IMR-90 (cell line): ENCODE measurements at regions not wholly inside any gene's neighbourhood (a gene's known extent, or its start where the extent isn't known, plus 50 kb on each side); places are given as distances from the start of the nearest gene placed in this dataset.

Experiments used
- ATAC-seq: fragments of 200-7000 bp; cut with Tn5 transposase; 2 replicates; pipeline ENCODE4 v1.9.1; 2020; ENCODE audit warnings: low read depth, mild to moderate bottlenecking, moderate library complexity
- BruUV-seq: library from RNA; stranded (reverse); fragments of 400-500 nt; replicated peaks from 2 replicates; lab custom pipeline; 2021; lab: Mats Ljungman, UMichigan
- CTCF ChIA-PET: fragments of 300-600 bp; formaldehyde crosslinking; extraction: SDS; loops from one replicate; lab custom pipeline; 2021; ENCODE audit warnings: antibody characterized with exemption; lab: Yijun Ruan, JAX
- POLR2A ChIA-PET: fragments of 300-600 bp; sonication (Branson Sonifier 250); formaldehyde crosslinking; loops from one replicate; lab custom pipeline; 2022; ENCODE audit warnings: antibody characterized with exemption; ENCODE audit not compliant: unreplicated experiment; lab: Charles Lee
- DNase-seq: peaks from one replicate; pipeline ENCODE4 v3.0.0; 2013
- H2AFZ ChIP-seq: replicated peaks from 2 replicates; pipeline ENCODE3; 2013; ENCODE audit warnings: low read length, mild to moderate bottlenecking; ENCODE audit not compliant: poor library complexity
- H2AK5ac ChIP-seq: 2 replicates; pipeline ENCODE4 v1.6.1; 2013; ENCODE audit warnings: low read depth, low read length, inconsistent platforms
- H2AK9ac ChIP-seq: replicated peaks from 2 replicates; pipeline ENCODE3; 2013; ENCODE audit warnings: mild to moderate bottlenecking, low read depth, low read length, moderate library complexity; ENCODE audit not compliant: poor library complexity
- H2BK120ac ChIP-seq: 2 replicates; pipeline ENCODE4 v1.6.1; 2013; ENCODE audit warnings: low read depth, low read length, inconsistent platforms
- H2BK15ac ChIP-seq: 3 replicates; pipeline ENCODE4 v1.6.1; 2013; ENCODE audit warnings: low read depth, low read length, inconsistent platforms
- H2BK20ac ChIP-seq: 2 replicates; pipeline ENCODE4 v1.6.1; 2013; ENCODE audit warnings: low read depth, mild to moderate bottlenecking, inconsistent platforms, low read length, moderate library complexity
- H2BK5ac ChIP-seq: 2 replicates; pipeline ENCODE4 v1.6.1; 2013; ENCODE audit warnings: mild to moderate bottlenecking, low read depth, low read length, inconsistent platforms; ENCODE audit not compliant: poor library complexity, severe bottlenecking
- H3K14ac ChIP-seq: replicated peaks from 2 replicates; pipeline ENCODE4 v1.6.1; 2013; ENCODE audit warnings: low read depth, low read length, inconsistent platforms
- H3K18ac ChIP-seq: 2 replicates; pipeline ENCODE4 v1.6.1; 2013; ENCODE audit warnings: low read depth, low read length, control low read depth
- H3K23ac ChIP-seq: 2 replicates; pipeline ENCODE4 v1.6.1; 2013; ENCODE audit warnings: low read depth, low read length, inconsistent platforms
- H3K27ac ChIP-seq: 2 replicates; pipeline ENCODE4 v1.5.1; 2013; ENCODE audit warnings: mild to moderate bottlenecking, control low read depth, low read length; ENCODE audit not compliant: insufficient read depth
- H3K27me3 ChIP-seq: 2 replicates; pipeline ENCODE4 v1.6.1; 2013; ENCODE audit warnings: low read length; ENCODE audit not compliant: control insufficient read depth, insufficient read depth
- H3K36me3 ChIP-seq: 2 replicates; pipeline ENCODE4 v1.6.1; 2013; ENCODE audit warnings: low read length, mixed read lengths; ENCODE audit not compliant: control insufficient read depth, insufficient read depth
- H3K4ac ChIP-seq: 2 replicates; pipeline ENCODE4 v1.6.1; 2013; ENCODE audit warnings: low read depth, low read length, inconsistent platforms
- H3K4me1 ChIP-seq: 2 replicates; pipeline ENCODE4 v1.6.1; 2013; ENCODE audit warnings: low read length, mixed read lengths; ENCODE audit not compliant: control insufficient read depth, insufficient read depth
- H3K4me2 ChIP-seq: 2 replicates; pipeline ENCODE4 v1.6.1; 2013; ENCODE audit warnings: low read depth, mild to moderate bottlenecking, control low read depth, low read length, moderate library complexity
- H3K4me3 ChIP-seq: 2 replicates; pipeline ENCODE4 v1.5.1; 2013; ENCODE audit warnings: low read depth, mild to moderate bottlenecking, control low read depth, low read length, moderate library complexity; ENCODE audit not compliant: insufficient read depth
- H3K56ac ChIP-seq: 2 replicates; pipeline ENCODE4 v1.6.1; 2013; ENCODE audit warnings: low read length, inconsistent platforms; ENCODE audit not compliant: insufficient read depth; ENCODE audit errors: extremely low read depth
- H3K79me1 ChIP-seq, 2 experiments: 2 replicates each; pipeline ENCODE4 v1.6.1; 2013; ENCODE audit warnings: low read length in 2 of 2, inconsistent platforms in 1 of 2, low read depth in 1 of 2
- H3K9ac ChIP-seq: 2 replicates; pipeline ENCODE4 v1.6.1; 2013; ENCODE audit warnings: low read depth, low read length, control low read depth
- H3K9me1 ChIP-seq: 2 replicates; pipeline ENCODE4 v1.6.1; 2013; ENCODE audit warnings: low read length, inconsistent platforms; ENCODE audit not compliant: insufficient read depth
- H3K9me3 ChIP-seq: 2 replicates; pipeline ENCODE4 v1.6.1; 2013; ENCODE audit warnings: low read length; ENCODE audit not compliant: control insufficient read depth, insufficient read depth
- H4K20me1 ChIP-seq: 2 replicates; pipeline ENCODE4 v1.6.1; 2013; ENCODE audit warnings: low read length, inconsistent platforms; ENCODE audit not compliant: insufficient read depth
- H4K5ac ChIP-seq: 2 replicates; pipeline ENCODE4 v1.6.1; 2013; ENCODE audit warnings: mild to moderate bottlenecking, low read depth, low read length, control low read depth
- H4K8ac ChIP-seq, 2 experiments: 2 replicates each; pipeline ENCODE4 v1.6.1; 2013; ENCODE audit warnings: low read depth in 2 of 2, low read length in 2 of 2, control low read depth in 1 of 2, inconsistent platforms in 1 of 2
- H4K91ac ChIP-seq: 2 replicates; pipeline ENCODE4 v1.6.1; 2013; ENCODE audit warnings: low read depth, low read length, inconsistent platforms; ENCODE audit not compliant: insufficient read depth
- CTCF ChIP-seq: conservative IDR thresholded peaks from 2 replicates; pipeline ENCODE4 v1.5.1; 2012; ENCODE audit warnings: mild to moderate bottlenecking, low read depth, low read length, improper control_type of control experiment
- MAZ ChIP-seq: IDR thresholded peaks from 2 replicates; pipeline ENCODE4 v1.6.1; 2012; ENCODE audit warnings: low read depth, mild to moderate bottlenecking, low read length, improper control_type of control experiment, moderate library complexity, borderline replicate concordance
- RAD21 ChIP-seq: IDR thresholded peaks from 2 replicates; pipeline ENCODE4 v1.6.1; 2012; ENCODE audit warnings: low read length, improper control_type of control experiment
- RFX5 ChIP-seq: IDR thresholded peaks from 2 replicates; pipeline ENCODE4 v1.8.0; 2012; ENCODE audit warnings: low read depth, mild to moderate bottlenecking, low read length, moderate library complexity
- SMC3 ChIP-seq: fragments of 150-350 bp; IDR thresholded peaks from 2 replicates; pipeline ENCODE4 v1.6.1; 2016; ENCODE audit warnings: low read depth, mild to moderate bottlenecking, antibody characterized with exemption, low read length, moderate library complexity
- WGBS, 2 experiments: methylation state at CpG; one replicate each; pipeline versions ENCODE4 v1.1.5 to v1.1.7; 2013; ENCODE audit warnings: missing lambda C conversion rate in 2 of 2; ENCODE audit not compliant: insufficient read length in 1 of 2; ENCODE audit errors: extremely low coverage in 2 of 2; 5-methylcytosine and 5-hydroxymethylcytosine counted together
- dilution Hi-C: fragments of 300-500 bp; cut with HindIII; formaldehyde crosslinking; loops from one replicate; pipeline ENCODE4 v1.14.3; 2018; ENCODE audit warnings: low sequenced_read_pairs; ENCODE audit not compliant: unreplicated experiment
- in situ Hi-C: fragments of 300-500 bp; cut with MboI; formaldehyde crosslinking; loops from 3 replicates; pipeline ENCODE4 v1.14.3; 2019; ENCODE audit warnings: low sequenced_read_pairs, inconsistent platforms, mixed read lengths
- intact Hi-C: fragments of 100-400 bp; cut with micrococcal nuclease; formaldehyde crosslinking; loops from 2 replicates; pipeline ENCODE4 v1.10.0; 2022

DNA sequence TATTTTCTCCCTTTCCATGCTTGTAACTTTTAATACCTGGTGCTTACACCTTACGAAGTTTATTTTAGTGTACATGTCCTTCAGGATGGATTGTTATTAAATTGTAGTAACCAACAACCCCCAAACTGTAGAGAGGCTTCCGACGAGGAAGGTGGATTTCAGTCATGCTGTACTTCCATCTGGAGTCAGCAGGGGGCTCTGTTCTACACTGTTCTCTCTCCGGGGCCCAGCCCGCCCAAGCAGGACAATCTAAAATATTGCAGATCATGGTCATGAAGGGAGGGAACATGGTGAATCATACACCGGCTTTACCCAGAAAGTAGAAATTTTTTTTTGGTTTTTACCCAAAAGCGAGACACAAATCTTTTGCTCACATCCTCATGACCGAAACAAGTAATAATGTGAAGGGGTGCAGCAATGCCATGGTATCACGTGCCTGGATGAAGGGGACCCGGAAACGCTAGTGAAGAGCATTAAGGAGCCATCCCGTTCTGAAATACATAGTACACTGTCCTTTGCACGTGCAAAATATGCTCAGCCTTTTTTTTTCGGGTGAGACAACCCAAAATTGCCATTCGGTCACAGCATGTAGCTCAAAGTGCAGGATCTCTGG, 884.8 kb downstream of the EPHA4 start:
- H3K9me3 ChIP-seq: no peaks in the 10 kb centered on the region
- H3K27me3 ChIP-seq: no peaks in the 10 kb centered on the region
- intact Hi-C loops (loop anchor here (1.0 to 10.0 kb wide), 6 partner anchors 387 to 951 kb away; no protein-coding TSS in a partner anchor), in situ Hi-C loops (loop anchor here (25.0 kb wide), 1 partner anchor 1275 kb away; no protein-coding TSS in a partner anchor), dilution Hi-C loops (no loop called here)
- peak overlapping the region; percentile 18; the same call in 1 of the 2 replicates for H3K56ac ChIP-seq
- no peak overlapping the region for H4K5ac ChIP-seq
- no peaks in the 10 kb centered on the region for H4K20me1 ChIP-seq
- no peak overlapping the region for H3K14ac ChIP-seq
- no peak overlapping the region for H3K4me3 ChIP-seq
- peak overlapping the region; percentile 58 for H2AK9ac ChIP-seq
- H4K91ac ChIP-seq: peak overlapping the region; percentile 11; the same call in 1 of the 2 replicates
- H3K79me1 ChIP-seq: no peaks in the 10 kb centered on the region
- no peaks in the 10 kb centered on the region for H3K4me1 ChIP-seq
- CTCF ChIA-PET: interaction anchor here (0.7 kb wide), 1 partner anchor 87 kb away, joined by 4 read pairs; no protein-coding TSS in a partner anchor
- no peak overlapping the region for H3K9ac ChIP-seq
- POLR2A ChIA-PET: no interaction called here
- H3K36me3 ChIP-seq: no peaks in the 10 kb centered on the region
- H3K18ac ChIP-seq: no peak overlapping the region
- H3K27ac ChIP-seq: no peak overlapping the region
- H4K8ac ChIP-seq: no peak overlapping the region
- no peak overlapping the region for H2BK5ac ChIP-seq
- H3K9me1 ChIP-seq: no peaks in the 10 kb centered on the region
- H3K4me2 ChIP-seq: no peak overlapping the region
- 94% methylated on average over 3 of the region's 15 CpGs; no CpG with 5 or more reads in 1 of the 2 experiments for WGBS, 2 experiments
- no peak overlapping the region; the same call in 1 of the 2 replicates for H2BK20ac ChIP-seq
- no TSS peak for BruUV-seq
- peak overlapping the region; percentile 0 for H2AFZ ChIP-seq
- peak overlapping the region; percentile 2; the same call in 1 of the 2 replicates for H3K4ac ChIP-seq
- no peak overlapping the region for H2BK15ac ChIP-seq
- peak overlapping the region; percentile 78; the same call in 1 of the 2 replicates for H2AK5ac ChIP-seq
- peak; percentile 60 for DNase-seq
- peak; percentile 87 for ATAC-seq
- H3K23ac ChIP-seq: no peak overlapping the region
- no peak overlapping the region for H2BK120ac ChIP-seq
- no peak for TF ChIP-seq MAZ
- TF ChIP-seq RAD21: peak; percentile 83
- peak; percentile 74 for TF ChIP-seq CTCF
- TF ChIP-seq SMC3: peak; percentile 78
- TF ChIP-seq RFX5: no peak
